PFSK-1 (cell line): ENCODE measurements at regions not wholly inside any gene's neighbourhood (a gene's known extent, or its start where the extent isn't known, plus 50 kb on each side); places are given as distances from the start of the nearest gene placed in this dataset.

Experiments
- FOXP2 ChIP-seq: optimal IDR thresholded peaks from 2 replicates; pipeline ENCODE3; 2011; ENCODE audit warnings: borderline replicate concordance, control low read depth, inconsistent platforms; ENCODE audit not compliant: insufficient read depth; ENCODE audit errors: extremely low read length, extremely low read depth
- POLR2AphosphoS5 ChIP-seq: IDR thresholded peaks from 2 replicates; pipeline ENCODE4 v1.6.1; 2012; ENCODE audit warnings: low read depth, mild to moderate bottlenecking, control low read depth, low read length, moderate library complexity
- REST ChIP-seq, 2 experiments: IDR thresholded peaks; 2 replicates each; pipeline versions ENCODE4 v1.6.1 to v1.8.0; 2011 to 2012; ENCODE audit warnings: low read depth in 2 of 2, low read length in 2 of 2, control low read depth in 1 of 2, inconsistent platforms in 1 of 2, mild to moderate bottlenecking in 1 of 2, moderate library complexity in 1 of 2; ENCODE audit not compliant: insufficient read depth in 1 of 2
- SIN3A ChIP-seq: IDR thresholded peaks from 2 replicates; pipeline ENCODE4 v1.6.1; 2012; ENCODE audit warnings: mild to moderate bottlenecking, low read length, moderate library complexity, borderline replicate concordance; ENCODE audit not compliant: insufficient read depth
- TAF1 ChIP-seq: IDR thresholded peaks from 2 replicates; pipeline ENCODE4 v1.6.1; 2012; ENCODE audit warnings: low read length, control low read depth, borderline replicate concordance; ENCODE audit not compliant: insufficient read depth

- no peak for TF ChIP-seq SIN3A
- TF ChIP-seq POLR2AphosphoS5, result no peak
- TF ChIP-seq REST (IDR thresholded peaks at IDR 0.05; ENCODE audit: insufficient read depth in 1 of 2, low read depth in 2 of 2, low read length in 2 of 2), result no peak
- no peak for TF ChIP-seq TAF1
- no peak for TF ChIP-seq FOXP2
Measured at GRCh38 chr2:219906114-219907010, 278.9 kb downstream of the SLC4A3 start.

DNA sequence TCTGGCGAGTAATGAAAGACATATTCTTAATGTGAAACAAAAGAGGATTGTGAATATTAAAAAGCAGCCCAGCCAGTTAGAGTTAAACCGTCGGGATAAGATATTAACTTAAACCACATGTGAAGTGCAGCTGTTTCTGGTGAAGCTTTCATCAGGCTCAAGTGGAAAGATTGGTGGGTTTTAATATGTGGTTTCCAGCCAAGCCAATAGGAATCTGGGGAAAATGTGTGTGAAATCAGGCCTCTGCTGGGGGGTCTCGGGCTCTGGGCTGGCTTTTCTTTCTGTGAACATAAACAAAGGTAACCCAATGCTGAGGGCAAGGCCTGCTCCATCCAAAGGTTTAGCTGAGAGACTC is 279.6 kb downstream of the SLC4A3 start:
- no peak for TF ChIP-seq REST (IDR thresholded peaks at IDR 0.05; ENCODE audit: insufficient read depth in 1 of 2, low read depth in 2 of 2, low read length in 2 of 2)
- TF ChIP-seq FOXP2, result no peak
- no peak for TF ChIP-seq SIN3A
- no peak for TF ChIP-seq POLR2AphosphoS5
- no peak for TF ChIP-seq TAF1

DNA sequence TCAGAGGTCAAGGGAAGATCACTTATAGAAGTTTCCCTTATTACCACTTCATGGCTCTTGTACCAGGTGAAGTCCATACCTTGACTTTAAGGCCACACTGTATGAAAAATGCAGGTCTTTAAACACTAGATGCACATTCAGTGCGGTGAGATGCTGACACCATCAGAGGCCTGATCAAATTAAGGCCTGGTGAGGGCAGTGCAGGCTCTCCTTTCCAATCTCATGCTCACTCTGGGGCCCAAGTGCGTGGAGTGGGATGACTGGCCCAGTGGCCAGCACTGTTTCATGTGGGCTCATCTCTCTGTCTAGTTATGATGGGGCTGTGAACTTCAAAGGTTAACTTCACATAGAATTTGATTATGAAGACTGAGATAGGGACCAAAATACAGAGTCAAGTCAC is 281.1 kb downstream of the SLC4A3 start:
- TF ChIP-seq TAF1 (no peak), SIN3A (no peak), POLR2AphosphoS5 (no peak), REST (IDR thresholded peaks at IDR 0.05; ENCODE audit: insufficient read depth in 1 of 2, low read depth in 2 of 2, low read length in 2 of 2) (no peak), FOXP2 (no peak)

DNA sequence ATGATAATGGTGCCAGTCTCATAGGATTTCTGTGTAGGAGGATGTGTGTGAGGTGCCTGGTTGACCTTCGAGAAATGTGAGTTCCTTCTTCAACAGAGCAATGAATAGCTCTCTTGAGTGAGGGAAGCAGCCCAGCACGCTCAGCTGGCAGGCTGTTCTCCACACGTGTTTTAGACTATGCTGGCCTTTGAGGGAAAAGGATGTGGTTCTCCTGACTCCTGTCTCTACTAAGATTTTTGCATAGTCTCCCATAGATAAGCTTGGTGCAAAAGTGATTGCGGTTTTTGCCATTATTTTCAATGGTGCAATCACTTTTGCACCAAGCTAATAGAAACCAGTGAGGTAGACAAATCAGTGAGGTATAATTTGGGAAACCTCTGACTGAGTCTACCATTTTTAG is 284.1 kb downstream of the SLC4A3 start:
- TF ChIP-seq SIN3A, result no peak
- no peak for TF ChIP-seq POLR2AphosphoS5
- TF ChIP-seq REST (IDR thresholded peaks at IDR 0.05; ENCODE audit: insufficient read depth in 1 of 2, low read depth in 2 of 2, low read length in 2 of 2), result no peak
- no peak for TF ChIP-seq TAF1
- no peak for TF ChIP-seq FOXP2
